Stimulated activated CD4-positive, alpha-beta T cell treated with anti-CD3 and anti-CD28 coated beads, TNF-alpha, amount 100 ng/mL, for 4 hours (primary cell): ENCODE measurements at regions not wholly inside any gene's neighbourhood (a gene's known extent, or its start where the extent isn't known, plus 50 kb on each side); places are given as distances from the start of the nearest gene placed in this dataset.
"Not testable (repeated sequence)": the region's sequence is repeated elsewhere in the genome, so short reads cannot be mapped to it uniquely, and the experiment has no call there.

Experiments
- DNase-seq, 3 experiments: peaks; one replicate each; pipeline ENCODE4 v3.0.0-alpha.2; 2020; ENCODE audit warnings: low read depth in 3 of 3

- DNase-seq, result no peak
Measured at GRCh38 chr3:152196782-152197181, 71.9 kb upstream of the MBNL1 start.

DNA sequence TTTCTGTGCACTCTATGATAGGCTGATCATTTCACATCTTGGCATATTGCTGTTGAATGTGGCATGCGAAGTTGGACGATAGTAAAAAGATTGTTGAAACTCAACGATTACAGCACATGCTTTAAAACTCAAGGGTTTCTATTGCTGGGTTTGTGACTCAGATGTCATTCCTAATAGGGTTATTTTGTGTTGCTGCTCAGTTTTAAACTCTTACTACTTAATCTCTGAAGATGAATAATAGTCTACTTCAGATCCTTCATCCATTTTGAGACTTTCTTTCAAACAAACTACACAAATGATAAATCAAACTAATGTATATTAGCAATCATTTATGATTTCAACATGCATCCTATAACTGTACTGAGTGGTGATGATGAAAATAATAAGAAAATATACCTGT lies 71.3 kb upstream of the MBNL1 start:
- no peak for DNase-seq

DNA sequence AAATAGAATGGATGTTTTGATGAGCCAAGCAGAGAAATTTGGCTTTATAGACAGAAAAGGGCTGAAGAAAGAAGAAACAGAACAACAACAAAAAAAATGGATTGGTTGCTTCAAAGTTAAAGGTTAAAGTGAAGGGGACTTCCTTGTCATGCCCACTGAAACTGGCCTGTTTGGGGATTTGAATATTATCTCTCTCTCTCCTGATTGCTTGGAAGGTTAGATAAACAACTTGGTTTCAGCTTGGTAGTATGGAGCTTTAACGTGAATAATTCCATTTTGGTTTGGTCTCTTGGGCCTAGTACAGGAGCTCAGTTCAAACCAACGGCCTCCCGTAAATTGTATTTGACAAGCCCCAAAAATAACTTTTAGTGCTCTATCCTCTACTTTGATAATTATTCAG lies 70.8 kb upstream of the MBNL1 start:
- DNase-seq, result no peak

DNA sequence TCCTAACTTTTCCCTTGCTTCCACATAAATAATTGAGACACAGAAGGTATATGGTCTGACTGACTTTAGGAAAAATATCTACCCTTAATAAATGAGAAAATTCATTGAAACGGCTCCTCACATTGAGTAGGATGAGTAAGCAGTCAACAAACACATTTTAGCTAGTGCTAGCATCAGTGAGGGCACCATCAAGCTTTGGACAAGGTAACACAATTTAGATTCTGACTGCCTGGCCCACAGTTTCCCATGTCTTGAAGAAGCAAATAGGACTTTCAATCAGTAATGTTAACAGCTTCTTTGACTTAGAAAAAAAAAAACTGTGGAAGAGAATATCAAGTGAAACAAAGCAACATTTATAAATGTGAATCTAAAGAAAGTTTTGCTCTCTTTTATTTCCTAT lies 70.1 kb upstream of the MBNL1 start:
- DNase-seq, result no peak

- DNase-seq, result no peak
Measured at GRCh38 chr3:152199102-152199840, 69.5 kb upstream of the MBNL1 start.

DNA sequence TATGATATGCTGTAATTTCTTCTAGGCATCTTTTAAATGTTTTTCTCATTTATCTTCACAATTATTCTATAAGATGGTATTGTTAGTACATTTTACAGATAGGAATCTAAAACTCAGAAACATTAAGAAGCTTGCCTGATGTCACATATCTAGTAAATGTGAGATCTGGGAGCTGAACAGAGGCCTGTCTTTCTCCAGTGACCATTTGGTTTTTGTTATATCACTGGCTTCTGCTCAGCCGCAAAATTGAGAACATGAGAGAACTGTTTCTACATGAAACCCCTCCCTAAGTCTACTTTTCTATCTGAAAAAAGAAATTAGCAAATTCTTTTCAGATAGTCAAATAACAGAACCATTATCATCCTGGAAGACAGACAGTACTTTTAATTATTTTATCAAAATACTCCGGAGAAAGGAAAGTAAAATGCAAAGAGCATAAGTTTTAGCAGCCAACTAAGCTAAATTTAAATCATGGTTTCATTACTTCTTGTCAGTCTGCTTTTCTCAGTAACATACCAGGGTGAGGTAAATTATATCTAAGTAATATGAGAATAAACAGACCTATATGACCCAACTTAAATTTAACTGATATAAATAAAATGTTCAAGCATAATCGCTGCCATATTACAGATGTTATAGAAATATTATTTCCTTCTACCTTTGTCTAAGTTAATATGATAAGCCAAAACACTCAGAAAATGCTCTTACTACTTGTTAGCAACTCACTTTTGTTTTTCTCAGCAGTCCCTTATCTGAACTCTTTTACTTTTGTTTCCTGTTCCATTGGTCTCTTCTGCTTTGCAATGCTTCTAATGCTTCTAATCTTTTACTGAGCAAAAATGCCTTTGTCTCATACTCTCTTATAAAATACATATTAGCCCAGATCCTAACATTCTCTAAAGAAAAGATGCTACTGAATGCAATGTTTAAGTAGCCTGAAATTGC lies 68.0 kb upstream of the MBNL1 start:
- no peak for DNase-seq

GRCh38 chr3:152202976-152203626 lies 65.6 kb upstream of the MBNL1 start:
- no peak for DNase-seq

- no peak for DNase-seq
Measured at GRCh38 chr3:152203652-152204051, 65.1 kb upstream of the MBNL1 start.

DNA sequence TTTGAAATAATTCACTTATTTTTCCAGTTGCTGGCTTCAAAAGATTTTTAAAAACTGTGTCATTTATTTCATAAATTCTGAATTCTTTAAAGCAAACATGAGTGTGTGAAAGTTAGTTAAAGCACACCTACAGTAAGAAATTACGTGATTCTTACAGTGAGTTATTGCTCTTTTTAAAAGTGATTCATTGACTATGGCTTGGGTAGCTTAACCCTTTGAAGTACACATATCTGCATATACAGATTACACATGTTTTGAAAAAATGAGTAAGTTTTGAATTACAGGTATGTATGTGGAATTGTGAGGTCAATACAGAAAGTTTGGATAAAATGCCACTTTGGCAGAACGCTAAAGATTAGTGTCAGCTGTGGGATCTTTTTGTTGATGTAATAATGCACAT lies 64.5 kb upstream of the MBNL1 start:
- no peak for DNase-seq

- no peak for DNase-seq
Measured at GRCh38 chr3:152205097-152205593, 63.6 kb upstream of the MBNL1 start.

DNA sequence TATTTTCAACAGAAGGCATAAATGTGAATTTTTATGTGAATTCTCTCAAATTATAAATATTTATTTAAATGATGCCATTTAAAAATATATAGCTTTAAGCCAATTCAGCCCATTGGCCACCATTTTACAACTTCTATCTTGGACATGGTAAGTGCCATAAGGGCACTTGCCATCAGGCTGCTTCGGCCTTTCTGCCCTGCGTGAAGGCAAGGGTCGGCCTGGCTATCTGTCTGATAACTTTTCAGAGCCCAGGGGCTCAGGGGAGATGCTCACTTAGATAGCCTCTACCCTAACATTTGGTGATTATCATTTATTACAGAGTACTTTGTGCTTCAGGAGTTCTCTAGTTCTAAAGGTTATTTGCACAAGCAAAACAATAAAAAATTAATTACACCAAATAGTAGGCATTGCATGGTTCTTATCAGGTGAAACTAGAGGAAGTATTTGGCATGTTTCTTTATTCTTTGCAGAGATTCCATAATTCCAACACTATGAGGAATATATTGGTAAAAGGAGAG lies 62.4 kb upstream of the MBNL1 start:
- DNase-seq, result no peak

DNA sequence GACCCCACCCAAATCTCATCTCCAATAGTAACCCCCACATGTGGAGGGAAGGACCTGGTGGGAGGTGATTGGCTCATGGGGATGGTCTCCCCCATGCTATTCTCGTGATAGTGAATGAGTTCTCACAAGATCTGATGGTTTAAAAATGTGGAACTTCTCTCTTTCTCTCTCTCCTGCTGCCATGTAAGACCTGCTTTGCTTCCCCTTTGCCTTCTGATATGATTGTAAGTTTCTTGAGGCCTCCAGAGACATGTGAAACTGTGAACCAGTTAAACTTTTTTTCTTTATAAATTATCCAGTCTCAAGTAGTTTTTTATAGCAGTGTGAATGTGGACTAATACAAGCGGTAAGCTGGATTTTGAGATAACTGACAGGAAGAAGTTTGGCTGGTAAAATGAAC lies 60.3 kb upstream of the MBNL1 start:
- no peak for DNase-seq

DNA sequence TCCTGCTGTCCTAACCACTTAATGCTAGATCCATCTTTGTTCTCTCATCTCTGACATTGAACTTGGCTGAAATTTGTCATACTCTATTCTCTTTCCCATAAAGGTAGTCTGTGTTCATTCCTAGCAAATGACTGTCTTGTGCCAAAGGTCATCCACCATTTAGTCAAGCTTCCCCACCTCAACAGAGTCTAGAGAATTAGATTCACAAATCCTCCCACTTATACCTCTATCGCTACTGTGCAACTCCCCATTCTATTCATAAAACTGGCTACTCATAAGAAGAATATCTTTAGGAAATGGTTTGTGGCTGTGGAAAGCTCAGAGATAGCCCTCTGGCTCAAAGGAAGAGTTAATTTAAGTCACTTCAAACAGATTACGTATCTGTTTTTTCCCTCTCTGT lies 59.7 kb upstream of the MBNL1 start:
- DNase-seq, result no peak

DNA sequence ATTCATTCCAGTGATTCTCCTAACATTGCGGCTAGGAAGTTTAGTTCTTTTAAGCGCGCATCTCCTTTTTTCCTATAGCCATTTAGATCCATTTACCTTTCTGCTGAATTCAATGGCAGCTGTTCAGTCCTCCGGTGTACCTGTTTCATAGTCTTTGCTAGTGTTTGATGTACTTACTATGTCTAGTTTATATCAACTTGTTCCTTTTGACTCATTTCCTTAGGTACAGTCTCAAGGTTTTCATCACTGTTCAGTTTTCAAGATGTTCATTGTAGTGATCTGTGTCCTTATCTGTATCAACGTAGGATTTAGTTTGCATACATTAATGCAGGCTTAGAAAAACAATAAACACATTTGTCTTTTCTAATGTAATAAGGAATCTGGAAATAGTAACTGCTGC lies 59.0 kb upstream of the MBNL1 start:
- DNase-seq, result no peak

DNA sequence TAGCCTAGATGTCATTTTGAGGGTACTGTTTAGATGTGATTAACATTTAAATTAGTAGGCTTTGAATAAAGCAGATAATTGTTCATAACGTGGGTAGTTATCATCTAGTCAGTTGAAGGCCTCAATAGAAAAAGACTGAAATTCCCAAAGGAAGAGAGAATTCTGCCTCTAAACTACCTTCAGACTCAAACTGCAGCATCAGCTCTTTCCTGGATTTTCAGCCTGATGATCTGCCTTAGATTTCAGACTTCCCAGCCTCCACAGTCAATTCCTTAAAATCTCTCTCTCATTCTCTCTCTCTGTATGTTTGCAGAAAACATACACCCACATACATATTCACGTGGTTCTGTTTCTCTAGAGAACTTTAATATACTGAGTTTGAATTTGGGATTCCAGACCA lies 58.0 kb upstream of the MBNL1 start:
- no peak for DNase-seq

DNA sequence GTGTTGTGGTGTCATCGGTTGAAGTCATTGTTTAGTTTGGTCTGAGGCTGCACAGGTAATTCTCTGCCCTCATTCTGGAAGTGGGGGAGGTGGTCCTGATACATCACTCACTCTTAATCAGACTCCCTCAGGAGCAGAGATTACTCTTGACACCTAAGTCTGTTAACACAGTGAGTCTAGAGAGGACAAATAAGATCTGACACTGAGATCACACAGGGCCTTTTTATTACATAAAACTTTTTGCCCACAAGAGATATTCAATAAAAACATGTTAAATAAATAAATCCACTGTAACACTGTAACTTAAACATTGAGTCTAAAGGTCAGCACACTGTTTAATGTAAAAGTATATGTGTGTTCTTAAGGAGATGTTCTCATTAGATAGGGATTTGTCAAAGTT lies 57.1 kb upstream of the MBNL1 start:
- no peak for DNase-seq

GRCh38 chr3:152213203-152213602 lies 55.5 kb upstream of the MBNL1 start:
- no peak for DNase-seq

- no peak for DNase-seq
Measured at GRCh38 chr3:152213938-152214337, 54.8 kb upstream of the MBNL1 start.

- DNase-seq, result not testable (repeated sequence)
Measured at GRCh38 chr3:152216960-152217865, 51.5 kb upstream of the MBNL1 start.

GRCh38 chr3:152218602-152219001 lies 50.1 kb upstream of the MBNL1 start:
- no peak for DNase-seq
